WTC11 (cell line): ENCODE measurements at regions not wholly inside any gene's neighbourhood (a gene's known extent, or its start where the extent isn't known, plus 50 kb on each side); places are given as distances from the start of the nearest gene placed in this dataset.

Source experiments
- ATAC-seq: fragments of 200-7000 bp; cut with Tn5 transposase; 2 replicates; pipeline ENCODE4 v1.10.0; 2021; ENCODE audit warnings: mild to moderate bottlenecking, moderate library complexity
- CTCF ChIA-PET: fragments of 300-600 bp; sonication (Branson Sonifier 250); formaldehyde crosslinking; loops from one replicate; lab custom pipeline; 2021; ENCODE audit warnings: antibody characterized with exemption; lab: Charles Lee
- POLR2A ChIA-PET: fragments of 350-600 bp; sonication (Branson Sonifier 250); formaldehyde crosslinking; loops from one replicate; lab custom pipeline; 2021; ENCODE audit warnings: antibody characterized with exemption; lab: Charles Lee
- DNase-seq: peaks from one replicate; pipeline ENCODE4 v3.0.0; 2021; ENCODE audit warnings: low spot score
- H3K27ac Mint-ChIP-seq: 2 replicates; pipeline ENCODE4 v1.8.0; 2021; ENCODE audit warnings: mixed read lengths
- H3K27me3 Mint-ChIP-seq: 2 replicates; pipeline ENCODE4 v1.8.0; 2021; ENCODE audit warnings: low read depth, mild to moderate bottlenecking, moderate library complexity, mixed read lengths
- H3K36me3 Mint-ChIP-seq: 2 replicates; pipeline ENCODE4 v1.8.0; 2021; ENCODE audit warnings: mixed read lengths
- H3K4me1 Mint-ChIP-seq: 2 replicates; pipeline ENCODE4 v1.8.0; 2022; ENCODE audit warnings: mixed read lengths
- H3K4me3 Mint-ChIP-seq: 2 replicates; pipeline ENCODE4 v1.8.0; 2021; ENCODE audit warnings: mild to moderate bottlenecking, moderate library complexity, mixed read lengths
- H3K9me3 Mint-ChIP-seq: 2 replicates; pipeline ENCODE4 v1.8.0; 2021; ENCODE audit warnings: mixed read lengths
- ATF1 ChIP-seq: sonication (generic); formaldehyde crosslinking; IDR thresholded peaks from 2 replicates; pipeline ENCODE4 v1.8.1; 2023; ENCODE audit warnings: mild to moderate bottlenecking, moderate library complexity, missing genetic modification reagents
- CREB1 ChIP-seq: sonication (generic); formaldehyde crosslinking; IDR thresholded peaks from 2 replicates; pipeline ENCODE4 v1.8.0; 2023; ENCODE audit warnings: mild to moderate bottlenecking, missing genetic modification reagents
- CREM ChIP-seq: sonication (generic); formaldehyde crosslinking; IDR thresholded peaks from 2 replicates; pipeline ENCODE4 v1.8.1; 2022; ENCODE audit warnings: mild to moderate bottlenecking, missing genetic modification reagents, moderate library complexity
- EMX1 ChIP-seq: fragments of 250-450 bp; sonication (Bioruptor Pico); IDR thresholded peaks from 2 replicates; pipeline ENCODE4 v1.8.0; 2021; ENCODE audit warnings: mild to moderate bottlenecking
- ESRRA ChIP-seq: sonication (generic); formaldehyde crosslinking; IDR thresholded peaks from 2 replicates; pipeline ENCODE4 v1.8.1; 2022; ENCODE audit warnings: mild to moderate bottlenecking, missing genetic modification reagents, borderline replicate concordance
- ETV6 ChIP-seq: sonication (generic); formaldehyde crosslinking; IDR thresholded peaks from 2 replicates; pipeline ENCODE4 v1.8.1; 2022; ENCODE audit warnings: mild to moderate bottlenecking, missing genetic modification reagents
- FOXK1 ChIP-seq: sonication (generic); formaldehyde crosslinking; IDR thresholded peaks from 2 replicates; pipeline ENCODE4 v1.8.0; 2022; ENCODE audit warnings: mild to moderate bottlenecking, moderate library complexity, missing genetic modification reagents
- GRHL2 ChIP-seq: fragments of 250-450 bp; sonication (Bioruptor Pico); IDR thresholded peaks from 2 replicates; pipeline ENCODE4 v1.8.0; 2022; ENCODE audit warnings: mild to moderate bottlenecking, moderate library complexity; ENCODE audit not compliant: insufficient replicate concordance, severe bottlenecking
- JUN ChIP-seq: sonication (generic); formaldehyde crosslinking; IDR thresholded peaks from 2 replicates; pipeline ENCODE4 v1.8.0; 2023; ENCODE audit warnings: mild to moderate bottlenecking, missing genetic modification reagents
- TEAD4 ChIP-seq: sonication (generic); formaldehyde crosslinking; IDR thresholded peaks from 2 replicates; pipeline ENCODE4 v1.8.0; 2022; ENCODE audit warnings: mild to moderate bottlenecking, missing genetic modification reagents
- ZNF232 ChIP-seq: sonication (generic); formaldehyde crosslinking; IDR thresholded peaks from 2 replicates; pipeline ENCODE4 v1.8.0; 2022; ENCODE audit warnings: mild to moderate bottlenecking, missing genetic modification reagents
- ZNF263 ChIP-seq: sonication (generic); formaldehyde crosslinking; IDR thresholded peaks from 2 replicates; pipeline ENCODE4 v1.8.1; 2022; ENCODE audit warnings: low read depth, mild to moderate bottlenecking, moderate library complexity, missing genetic modification reagents
- ZNF416 ChIP-seq: fragments of 250-450 bp; sonication (Bioruptor Pico); IDR thresholded peaks from 2 replicates; pipeline ENCODE4 v1.9.0; 2021; ENCODE audit warnings: mild to moderate bottlenecking, inconsistent platforms
- TF ChIP-seq, protein P1 (sequence below): fragments of 250-450 bp; sonication (Bioruptor Pico); IDR thresholded peaks from 2 replicates; pipeline ENCODE4 v1.9.0; 2021; ENCODE audit warnings: mild to moderate bottlenecking, borderline replicate concordance
- TF ChIP-seq, protein P2 (sequence below): sonication (generic); formaldehyde crosslinking; IDR thresholded peaks from 2 replicates; pipeline ENCODE4 v1.8.1; 2023; ENCODE audit warnings: mild to moderate bottlenecking, moderate library complexity, missing genetic modification reagents
- TF ChIP-seq, protein P3 (sequence below): sonication (generic); formaldehyde crosslinking; IDR thresholded peaks from 2 replicates; pipeline ENCODE4 v1.8.0; 2022; ENCODE audit warnings: mild to moderate bottlenecking, missing genetic modification reagents
- TF ChIP-seq, protein P4 (sequence below): fragments of 200-600 bp; IDR thresholded peaks from 2 replicates; pipeline ENCODE4 v1.8.0; 2022; ENCODE audit warnings: antibody characterized with exemption
- TF ChIP-seq, protein P5 (sequence below): sonication (generic); formaldehyde crosslinking; IDR thresholded peaks from 2 replicates; pipeline ENCODE4 v1.8.1; 2022; ENCODE audit warnings: low read depth, missing genetic modification reagents, borderline replicate concordance
- TF ChIP-seq, protein P6 (sequence below): sonication (generic); formaldehyde crosslinking; IDR thresholded peaks from 2 replicates; pipeline ENCODE4 v1.8.1; 2023; ENCODE audit warnings: mild to moderate bottlenecking, missing genetic modification reagents, borderline replicate concordance
- TF ChIP-seq, protein P7 (sequence below): sonication (generic); formaldehyde crosslinking; IDR thresholded peaks from 2 replicates; pipeline ENCODE4 v1.8.0; 2022; ENCODE audit warnings: mild to moderate bottlenecking, missing genetic modification reagents
- TF ChIP-seq, protein P8 (sequence below): fragments of 250-450 bp; sonication (Bioruptor Pico); IDR thresholded peaks from 2 replicates; pipeline ENCODE4 v1.9.0; 2021; ENCODE audit warnings: moderate library complexity, mild to moderate bottlenecking, inconsistent platforms, borderline replicate concordance

DNA sequence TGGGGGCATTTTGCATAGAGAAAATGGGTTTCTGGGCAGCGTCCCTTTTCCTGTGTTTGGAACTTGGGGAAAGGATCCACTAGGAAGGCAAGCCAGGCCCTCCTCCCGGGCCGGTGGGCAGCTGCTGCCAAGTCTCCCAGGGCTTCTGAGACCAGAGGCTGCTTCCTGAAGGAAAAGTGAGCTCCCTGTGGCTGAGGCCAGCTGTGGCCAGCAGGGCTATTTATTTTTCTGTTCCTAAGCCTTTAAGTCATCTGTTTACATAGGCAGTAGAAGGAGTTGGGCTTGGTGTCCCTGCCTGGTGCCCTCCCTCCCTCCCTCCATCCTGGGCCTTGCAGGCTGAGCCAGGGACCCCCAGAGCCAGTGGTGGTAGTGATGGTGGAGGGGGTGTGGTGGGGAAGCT lies 70.5 kb upstream of the COL13A1 start (continued):
- TF ChIP-seq, protein P1, sequence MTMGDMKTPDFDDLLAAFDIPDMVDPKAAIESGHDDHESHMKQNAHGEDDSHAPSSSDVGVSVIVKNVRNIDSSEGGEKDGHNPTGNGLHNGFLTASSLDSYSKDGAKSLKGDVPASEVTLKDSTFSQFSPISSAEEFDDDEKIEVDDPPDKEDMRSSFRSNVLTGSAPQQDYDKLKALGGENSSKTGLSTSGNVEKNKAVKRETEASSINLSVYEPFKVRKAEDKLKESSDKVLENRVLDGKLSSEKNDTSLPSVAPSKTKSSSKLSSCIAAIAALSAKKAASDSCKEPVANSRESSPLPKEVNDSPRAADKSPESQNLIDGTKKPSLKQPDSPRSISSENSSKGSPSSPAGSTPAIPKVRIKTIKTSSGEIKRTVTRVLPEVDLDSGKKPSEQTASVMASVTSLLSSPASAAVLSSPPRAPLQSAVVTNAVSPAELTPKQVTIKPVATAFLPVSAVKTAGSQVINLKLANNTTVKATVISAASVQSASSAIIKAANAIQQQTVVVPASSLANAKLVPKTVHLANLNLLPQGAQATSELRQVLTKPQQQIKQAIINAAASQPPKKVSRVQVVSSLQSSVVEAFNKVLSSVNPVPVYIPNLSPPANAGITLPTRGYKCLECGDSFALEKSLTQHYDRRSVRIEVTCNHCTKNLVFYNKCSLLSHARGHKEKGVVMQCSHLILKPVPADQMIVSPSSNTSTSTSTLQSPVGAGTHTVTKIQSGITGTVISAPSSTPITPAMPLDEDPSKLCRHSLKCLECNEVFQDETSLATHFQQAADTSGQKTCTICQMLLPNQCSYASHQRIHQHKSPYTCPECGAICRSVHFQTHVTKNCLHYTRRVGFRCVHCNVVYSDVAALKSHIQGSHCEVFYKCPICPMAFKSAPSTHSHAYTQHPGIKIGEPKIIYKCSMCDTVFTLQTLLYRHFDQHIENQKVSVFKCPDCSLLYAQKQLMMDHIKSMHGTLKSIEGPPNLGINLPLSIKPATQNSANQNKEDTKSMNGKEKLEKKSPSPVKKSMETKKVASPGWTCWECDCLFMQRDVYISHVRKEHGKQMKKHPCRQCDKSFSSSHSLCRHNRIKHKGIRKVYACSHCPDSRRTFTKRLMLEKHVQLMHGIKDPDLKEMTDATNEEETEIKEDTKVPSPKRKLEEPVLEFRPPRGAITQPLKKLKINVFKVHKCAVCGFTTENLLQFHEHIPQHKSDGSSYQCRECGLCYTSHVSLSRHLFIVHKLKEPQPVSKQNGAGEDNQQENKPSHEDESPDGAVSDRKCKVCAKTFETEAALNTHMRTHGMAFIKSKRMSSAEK (CRISPR knock-in tag): no peak
- no peak for TF ChIP-seq JUN (CRISPR knock-in tag)

DNA sequence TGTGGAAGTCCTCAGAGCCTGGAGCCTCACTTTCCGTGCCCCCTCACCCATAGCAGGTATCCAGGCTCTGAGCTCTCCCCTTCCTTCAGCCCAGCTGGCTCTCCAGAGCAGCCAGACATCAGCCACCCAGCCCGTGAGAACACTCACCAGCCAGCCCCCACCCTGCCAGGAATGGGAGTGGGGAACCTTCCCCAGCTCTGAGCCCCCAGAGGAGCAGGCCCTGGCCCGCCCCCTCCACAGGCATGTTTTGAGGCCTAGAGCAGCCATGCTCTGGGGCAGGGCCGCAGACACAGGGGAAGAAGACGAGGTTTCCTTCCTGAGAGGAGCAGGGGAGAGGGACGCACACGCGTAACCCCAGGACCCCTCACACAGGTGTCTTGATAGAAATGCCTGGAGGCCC lies 70.0 kb upstream of the COL13A1 start:
- Mint-ChIP-seq H3K9me3 (0 out of 2 replicates have a peak, but pooled peaks cover 3% of the 10 kb centered on the region), H3K36me3 (no peaks in the 10 kb centered on the region), H3K4me1 (peaks cover 30% of the 10 kb centered on the region), H3K27ac (no peak overlapping the region), H3K27me3 (peaks cover 5% of the 10 kb centered on the region), H3K4me3 (no peak overlapping the region)
- DNase-seq: no peak
- ChIA-PET POLR2A (no interaction called here), CTCF (interaction anchor here (1.1 to 2.3 kb wide), 5 partner anchors 11 to 87 kb away, joined by 3 to 6 read pairs (median 4); no protein-coding TSS in a partner anchor)
- TF ChIP-seq, protein P2, sequence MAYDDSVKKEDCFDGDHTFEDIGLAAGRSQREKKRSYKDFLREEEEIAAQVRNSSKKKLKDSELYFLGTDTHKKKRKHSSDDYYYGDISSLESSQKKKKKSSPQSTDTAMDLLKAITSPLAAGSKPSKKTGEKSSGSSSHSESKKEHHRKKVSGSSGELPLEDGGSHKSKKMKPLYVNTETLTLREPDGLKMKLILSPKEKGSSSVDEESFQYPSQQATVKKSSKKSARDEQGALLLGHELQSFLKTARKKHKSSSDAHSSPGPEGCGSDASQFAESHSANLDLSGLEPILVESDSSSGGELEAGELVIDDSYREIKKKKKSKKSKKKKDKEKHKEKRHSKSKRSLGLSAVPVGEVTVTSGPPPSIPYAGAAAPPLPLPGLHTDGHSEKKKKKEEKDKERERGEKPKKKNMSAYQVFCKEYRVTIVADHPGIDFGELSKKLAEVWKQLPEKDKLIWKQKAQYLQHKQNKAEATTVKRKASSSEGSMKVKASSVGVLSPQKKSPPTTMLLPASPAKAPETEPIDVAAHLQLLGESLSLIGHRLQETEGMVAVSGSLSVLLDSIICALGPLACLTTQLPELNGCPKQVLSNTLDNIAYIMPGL: no peak
- TF ChIP-seq, protein P3, sequence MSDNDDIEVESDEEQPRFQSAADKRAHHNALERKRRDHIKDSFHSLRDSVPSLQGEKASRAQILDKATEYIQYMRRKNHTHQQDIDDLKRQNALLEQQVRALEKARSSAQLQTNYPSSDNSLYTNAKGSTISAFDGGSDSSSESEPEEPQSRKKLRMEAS (CRISPR knock-in tag): no peak
- TF ChIP-seq ZNF416 (no peak), ZNF232 (CRISPR knock-in tag) (no peak), EMX1 (CRISPR knock-in tag) (no peak), TEAD4 (CRISPR knock-in tag) (no peak), CREB1 (CRISPR knock-in tag) (no peak), ATF1 (CRISPR knock-in tag) (no peak), ESRRA (CRISPR knock-in tag) (no peak), ZNF263 (no peak), FOXK1 (CRISPR knock-in tag) (no peak), ETV6 (CRISPR knock-in tag) (no peak), CREM (CRISPR knock-in tag) (no peak), GRHL2 (CRISPR knock-in tag) (no peak)
- TF ChIP-seq, protein P4, sequence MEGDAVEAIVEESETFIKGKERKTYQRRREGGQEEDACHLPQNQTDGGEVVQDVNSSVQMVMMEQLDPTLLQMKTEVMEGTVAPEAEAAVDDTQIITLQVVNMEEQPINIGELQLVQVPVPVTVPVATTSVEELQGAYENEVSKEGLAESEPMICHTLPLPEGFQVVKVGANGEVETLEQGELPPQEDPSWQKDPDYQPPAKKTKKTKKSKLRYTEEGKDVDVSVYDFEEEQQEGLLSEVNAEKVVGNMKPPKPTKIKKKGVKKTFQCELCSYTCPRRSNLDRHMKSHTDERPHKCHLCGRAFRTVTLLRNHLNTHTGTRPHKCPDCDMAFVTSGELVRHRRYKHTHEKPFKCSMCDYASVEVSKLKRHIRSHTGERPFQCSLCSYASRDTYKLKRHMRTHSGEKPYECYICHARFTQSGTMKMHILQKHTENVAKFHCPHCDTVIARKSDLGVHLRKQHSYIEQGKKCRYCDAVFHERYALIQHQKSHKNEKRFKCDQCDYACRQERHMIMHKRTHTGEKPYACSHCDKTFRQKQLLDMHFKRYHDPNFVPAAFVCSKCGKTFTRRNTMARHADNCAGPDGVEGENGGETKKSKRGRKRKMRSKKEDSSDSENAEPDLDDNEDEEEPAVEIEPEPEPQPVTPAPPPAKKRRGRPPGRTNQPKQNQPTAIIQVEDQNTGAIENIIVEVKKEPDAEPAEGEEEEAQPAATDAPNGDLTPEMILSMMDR: no peak
- TF ChIP-seq, protein P5, sequence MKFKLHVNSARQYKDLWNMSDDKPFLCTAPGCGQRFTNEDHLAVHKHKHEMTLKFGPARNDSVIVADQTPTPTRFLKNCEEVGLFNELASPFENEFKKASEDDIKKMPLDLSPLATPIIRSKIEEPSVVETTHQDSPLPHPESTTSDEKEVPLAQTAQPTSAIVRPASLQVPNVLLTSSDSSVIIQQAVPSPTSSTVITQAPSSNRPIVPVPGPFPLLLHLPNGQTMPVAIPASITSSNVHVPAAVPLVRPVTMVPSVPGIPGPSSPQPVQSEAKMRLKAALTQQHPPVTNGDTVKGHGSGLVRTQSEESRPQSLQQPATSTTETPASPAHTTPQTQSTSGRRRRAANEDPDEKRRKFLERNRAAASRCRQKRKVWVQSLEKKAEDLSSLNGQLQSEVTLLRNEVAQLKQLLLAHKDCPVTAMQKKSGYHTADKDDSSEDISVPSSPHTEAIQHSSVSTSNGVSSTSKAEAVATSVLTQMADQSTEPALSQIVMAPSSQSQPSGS (CRISPR knock-in tag): no peak
- TF ChIP-seq, protein P6, sequence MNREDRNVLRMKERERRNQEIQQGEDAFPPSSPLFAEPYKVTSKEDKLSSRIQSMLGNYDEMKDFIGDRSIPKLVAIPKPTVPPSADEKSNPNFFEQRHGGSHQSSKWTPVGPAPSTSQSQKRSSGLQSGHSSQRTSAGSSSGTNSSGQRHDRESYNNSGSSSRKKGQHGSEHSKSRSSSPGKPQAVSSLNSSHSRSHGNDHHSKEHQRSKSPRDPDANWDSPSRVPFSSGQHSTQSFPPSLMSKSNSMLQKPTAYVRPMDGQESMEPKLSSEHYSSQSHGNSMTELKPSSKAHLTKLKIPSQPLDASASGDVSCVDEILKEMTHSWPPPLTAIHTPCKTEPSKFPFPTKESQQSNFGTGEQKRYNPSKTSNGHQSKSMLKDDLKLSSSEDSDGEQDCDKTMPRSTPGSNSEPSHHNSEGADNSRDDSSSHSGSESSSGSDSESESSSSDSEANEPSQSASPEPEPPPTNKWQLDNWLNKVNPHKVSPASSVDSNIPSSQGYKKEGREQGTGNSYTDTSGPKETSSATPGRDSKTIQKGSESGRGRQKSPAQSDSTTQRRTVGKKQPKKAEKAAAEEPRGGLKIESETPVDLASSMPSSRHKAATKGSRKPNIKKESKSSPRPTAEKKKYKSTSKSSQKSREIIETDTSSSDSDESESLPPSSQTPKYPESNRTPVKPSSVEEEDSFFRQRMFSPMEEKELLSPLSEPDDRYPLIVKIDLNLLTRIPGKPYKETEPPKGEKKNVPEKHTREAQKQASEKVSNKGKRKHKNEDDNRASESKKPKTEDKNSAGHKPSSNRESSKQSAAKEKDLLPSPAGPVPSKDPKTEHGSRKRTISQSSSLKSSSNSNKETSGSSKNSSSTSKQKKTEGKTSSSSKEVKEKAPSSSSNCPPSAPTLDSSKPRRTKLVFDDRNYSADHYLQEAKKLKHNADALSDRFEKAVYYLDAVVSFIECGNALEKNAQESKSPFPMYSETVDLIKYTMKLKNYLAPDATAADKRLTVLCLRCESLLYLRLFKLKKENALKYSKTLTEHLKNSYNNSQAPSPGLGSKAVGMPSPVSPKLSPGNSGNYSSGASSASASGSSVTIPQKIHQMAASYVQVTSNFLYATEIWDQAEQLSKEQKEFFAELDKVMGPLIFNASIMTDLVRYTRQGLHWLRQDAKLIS (CRISPR knock-in tag): no peak
- TF ChIP-seq, protein P7, sequence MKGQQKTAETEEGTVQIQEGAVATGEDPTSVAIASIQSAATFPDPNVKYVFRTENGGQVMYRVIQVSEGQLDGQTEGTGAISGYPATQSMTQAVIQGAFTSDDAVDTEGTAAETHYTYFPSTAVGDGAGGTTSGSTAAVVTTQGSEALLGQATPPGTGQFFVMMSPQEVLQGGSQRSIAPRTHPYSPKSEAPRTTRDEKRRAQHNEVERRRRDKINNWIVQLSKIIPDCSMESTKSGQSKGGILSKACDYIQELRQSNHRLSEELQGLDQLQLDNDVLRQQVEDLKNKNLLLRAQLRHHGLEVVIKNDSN (CRISPR knock-in tag): no peak
- TF ChIP-seq, protein P8, sequence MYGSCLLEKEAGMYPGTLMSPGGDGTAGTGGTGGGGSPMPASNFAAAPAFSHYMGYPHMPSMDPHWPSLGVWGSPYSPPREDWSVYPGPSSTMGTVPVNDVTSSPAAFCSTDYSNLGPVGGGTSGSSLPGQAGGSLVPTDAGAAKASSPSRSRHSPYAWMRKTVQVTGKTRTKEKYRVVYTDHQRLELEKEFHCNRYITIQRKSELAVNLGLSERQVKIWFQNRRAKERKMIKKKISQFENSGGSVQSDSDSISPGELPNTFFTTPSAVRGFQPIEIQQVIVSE (CRISPR knock-in tag): no peak
- no peak for ATAC-seq
